ENCODE measurements at regions not wholly inside any gene's neighbourhood (a gene's known extent, or its start where the extent isn't known, plus 50 kb on each side); places are given as distances from the start of the nearest gene placed in this dataset.

- WGBS (ENCODE audit: insufficient coverage), result no CpG with 5 or more reads among the region's 1 CpG
These were observed 156.1 kb upstream of the TRIM24 start for GRCh38 chr7:138304071-138304320.

GRCh38 chr7:138307633-138308032 is 152.4 kb upstream of the TRIM24 start:
- DNase-seq, result no peak
- Histone ChIP-seq H3K27ac (ENCODE audit: low read length in 2 of 2) (no peak overlapping the region), H3K4me3 (ENCODE audit: control extremely low read depth in 1 of 5, extremely low read depth in 1 of 5, insufficient read depth in 1 of 5, low read depth in 2 of 5, low read length in 4 of 5) (no peak overlapping the region), H4K20me1 (ENCODE audit: control insufficient read depth, insufficient read depth, low read length, poor library complexity, severe bottlenecking) (no peaks in the 10 kb centered on the region), H3K79me2 (ENCODE audit: control insufficient read depth, insufficient read depth, low read length) (no peaks in the 10 kb centered on the region), H3K27me3 (replicated peaks in 1 of 4; ENCODE audit: control extremely low read depth in 1 of 4, control insufficient read depth in 3 of 4, insufficient read depth in 4 of 4, low read length in 3 of 4) (no peaks in the 10 kb centered on the region), H3K9me3 (ENCODE audit: control extremely low read depth in 1 of 3, control insufficient read depth in 2 of 3, insufficient read depth in 1 of 3, low read length in 2 of 3) (no peaks in the 10 kb centered on the region), H2AFZ (ENCODE audit: insufficient read depth, low read depth, low read length, poor library complexity, severe bottlenecking) (no peak overlapping the region), H3K9ac (ENCODE audit: low read length) (no peak overlapping the region), H3K4me1 (ENCODE audit: control insufficient read depth in 2 of 2, insufficient read depth in 2 of 2, low read length in 2 of 2) (no peaks in the 10 kb centered on the region), H3K4me2 (replicated peaks; ENCODE audit: low read depth, low read length, poor library complexity, severe bottlenecking) (no peak overlapping the region), H3K36me3 (replicated peaks in 1 of 2; ENCODE audit: control extremely low read depth in 1 of 2, control insufficient read depth in 1 of 2, extremely low read depth in 1 of 2, insufficient read depth in 2 of 2, low read length in 1 of 2) (no peaks in the 10 kb centered on the region)
- CTCF ChIA-PET, result interaction anchor here (0.7 kb wide), 1 partner anchor 220 kb away, joined by 3 read pairs; no protein-coding TSS in a partner anchor
- Mint-ChIP-seq H3K4me3 (no peak overlapping the region), H3K4me1 (no peaks in the 10 kb centered on the region), H3K27ac (no peak overlapping the region), H3K9me3 (ENCODE audit: insufficient read depth) (peaks cover 5% of the 10 kb centered on the region), H3K27me3 (no peaks in the 10 kb centered on the region)
- ATAC-seq (ENCODE audit: low read depth), result no peak
- no CpG with 5 or more reads among the region's 3 CpGs for WGBS (ENCODE audit: insufficient coverage)
- no peak for TF ChIP-seq EZH2 (IDR thresholded peaks at IDR 0.05; ENCODE audit: borderline replicate concordance, insufficient read depth, low read depth, low read length, poor library complexity, severe bottlenecking)
- TF ChIP-seq CTCF (IDR thresholded peaks at IDR 0.05), result no peak
- intact Hi-C loops (cut with micrococcal nuclease), result no loop called here
- POLR2A ChIA-PET, result no interaction called here

More at GRCh38 chr7:138304071-138304320, 156.1 kb upstream of the TRIM24 start:
- ChIA-PET CTCF (no interaction called here), POLR2A (no interaction called here)
- Histone ChIP-seq H4K20me1 (ENCODE audit: control insufficient read depth, insufficient read depth, low read length, poor library complexity, severe bottlenecking) (no peaks in the 10 kb centered on the region), H2AFZ (ENCODE audit: insufficient read depth, low read depth, low read length, poor library complexity, severe bottlenecking) (no peak overlapping the region), H3K79me2 (ENCODE audit: control insufficient read depth, insufficient read depth, low read length) (no peaks in the 10 kb centered on the region), H3K36me3 (replicated peaks in 1 of 2; ENCODE audit: control extremely low read depth in 1 of 2, control insufficient read depth in 1 of 2, extremely low read depth in 1 of 2, insufficient read depth in 2 of 2, low read length in 1 of 2) (no peaks in the 10 kb centered on the region), H3K27ac (ENCODE audit: low read length in 2 of 2) (no peak overlapping the region), H3K4me1 (ENCODE audit: control insufficient read depth in 2 of 2, insufficient read depth in 2 of 2, low read length in 2 of 2) (no peaks in the 10 kb centered on the region), H3K4me3 (ENCODE audit: control extremely low read depth in 1 of 5, extremely low read depth in 1 of 5, insufficient read depth in 1 of 5, low read depth in 2 of 5, low read length in 4 of 5) (no peak overlapping the region), H3K9ac (ENCODE audit: low read length) (no peak overlapping the region), H3K4me2 (replicated peaks; ENCODE audit: low read depth, low read length, poor library complexity, severe bottlenecking) (no peak overlapping the region), H3K27me3 (replicated peaks in 1 of 4; ENCODE audit: control extremely low read depth in 1 of 4, control insufficient read depth in 3 of 4, insufficient read depth in 4 of 4, low read length in 3 of 4) (no peaks in the 10 kb centered on the region), H3K9me3 (ENCODE audit: control extremely low read depth in 1 of 3, control insufficient read depth in 2 of 3, insufficient read depth in 1 of 3, low read length in 2 of 3) (no peaks in the 10 kb centered on the region)
- Mint-ChIP-seq H3K27ac (no peak overlapping the region), H3K27me3 (no peaks in the 10 kb centered on the region), H3K9me3 (ENCODE audit: insufficient read depth) (peaks cover 2% of the 10 kb centered on the region), H3K4me3 (no peak overlapping the region), H3K4me1 (no peaks in the 10 kb centered on the region)
- ATAC-seq (ENCODE audit: low read depth), result no peak
- no peak for DNase-seq
- no peak for TF ChIP-seq EZH2 (IDR thresholded peaks at IDR 0.05; ENCODE audit: borderline replicate concordance, insufficient read depth, low read depth, low read length, poor library complexity, severe bottlenecking)
- TF ChIP-seq CTCF (IDR thresholded peaks at IDR 0.05), result no peak
- intact Hi-C loops (cut with micrococcal nuclease), result no loop called here
